ENCODE measurements at regions not wholly inside any gene's neighbourhood (a gene's known extent, or its start where the extent isn't known, plus 50 kb on each side); places are given as distances from the start of the nearest gene placed in this dataset.

DNA sequence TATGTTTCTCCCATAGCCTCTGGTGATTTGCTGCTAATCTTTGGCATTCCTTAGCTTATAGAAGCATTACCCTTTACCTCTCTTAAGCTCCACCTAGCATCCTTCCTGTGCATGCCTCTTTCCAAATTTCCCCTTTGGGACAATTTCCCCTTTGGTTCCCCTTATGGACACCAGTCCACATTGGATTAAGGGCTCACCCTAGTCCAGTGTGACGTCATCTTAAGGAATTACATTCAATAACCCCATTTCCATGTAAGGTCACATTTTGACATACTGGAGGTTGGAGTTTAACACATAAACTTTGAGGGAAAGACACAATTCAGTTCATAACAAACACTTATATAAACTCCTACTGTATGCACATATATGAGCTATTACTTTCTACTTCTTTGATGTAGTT, 916.6 kb downstream of the SLC4A3 start:
- no peak overlapping the region for H3K27ac ChIP-seq (replicated peaks; ENCODE audit: low read length)
- H3K4ac ChIP-seq (ENCODE audit: low read length): no peak overlapping the region
- H3K14ac ChIP-seq (ENCODE audit: low read length): no peak overlapping the region
- H3K23ac ChIP-seq (ENCODE audit: low read depth, low read length, poor library complexity): no peak overlapping the region
- no peak overlapping the region for H2BK5ac ChIP-seq (ENCODE audit: low read length)
- peaks cover 0 to 2% of the 10 kb centered on the region in 2 donors for H3K9me3 ChIP-seq (replicated peaks in 1 of 2; ENCODE audit: control insufficient read depth in 2 of 2, insufficient read depth in 1 of 2, low read depth in 1 of 2, low read length in 2 of 2)
- H4K8ac ChIP-seq (ENCODE audit: low read depth, low read length): no peak overlapping the region
- H2BK15ac ChIP-seq (ENCODE audit: low read length): no peak overlapping the region
- no peak overlapping the region for H4K91ac ChIP-seq (ENCODE audit: low read depth, low read length, poor library complexity)
- no CpG with 5 or more reads among the region's 1 CpG for WGBS, 2 donors (ENCODE audit: extremely low coverage in 2 of 2, insufficient read length in 2 of 2, insufficient replicate concordance in 1 of 2)
- no peak overlapping the region for H3K4me2 ChIP-seq (ENCODE audit: insufficient read depth, low read length, poor library complexity, severe bottlenecking)
- no peak for DNase-seq (ENCODE audit: low spot score)
- H2BK120ac ChIP-seq (ENCODE audit: low read depth, low read length): no peak overlapping the region
- H3K4me3 ChIP-seq (ENCODE audit: low read length in 2 of 2): no peak overlapping the region
- H2BK12ac ChIP-seq (ENCODE audit: low read length): no peak overlapping the region
- H3K9ac ChIP-seq (ENCODE audit: low read depth, low read length, poor library complexity): no peak overlapping the region
- no peak overlapping the region for H2AFZ ChIP-seq (ENCODE audit: low read length)
- no peak overlapping the region for H3K18ac ChIP-seq (ENCODE audit: low read length)
- H3K4me1 ChIP-seq (ENCODE audit: control insufficient read depth in 2 of 2, insufficient read depth in 1 of 2, low read depth in 1 of 2, low read length in 2 of 2): no peaks in the 10 kb centered on the region
- no peaks in the 10 kb centered on the region for H3K79me1 ChIP-seq (ENCODE audit: low read depth, low read length)
- H3K36me3 ChIP-seq (replicated peaks in 1 of 2; ENCODE audit: control insufficient read depth in 2 of 2, insufficient read depth in 2 of 2, low read length in 2 of 2): no peaks in the 10 kb centered on the region
- H2AK5ac ChIP-seq (ENCODE audit: low read depth, low read length): no peak overlapping the region
- H3K27me3 ChIP-seq (ENCODE audit: control insufficient read depth in 3 of 3, insufficient read depth in 3 of 3, low read depth in 1 of 3, low read length in 3 of 3): no peaks in the 10 kb centered on the region

DNA sequence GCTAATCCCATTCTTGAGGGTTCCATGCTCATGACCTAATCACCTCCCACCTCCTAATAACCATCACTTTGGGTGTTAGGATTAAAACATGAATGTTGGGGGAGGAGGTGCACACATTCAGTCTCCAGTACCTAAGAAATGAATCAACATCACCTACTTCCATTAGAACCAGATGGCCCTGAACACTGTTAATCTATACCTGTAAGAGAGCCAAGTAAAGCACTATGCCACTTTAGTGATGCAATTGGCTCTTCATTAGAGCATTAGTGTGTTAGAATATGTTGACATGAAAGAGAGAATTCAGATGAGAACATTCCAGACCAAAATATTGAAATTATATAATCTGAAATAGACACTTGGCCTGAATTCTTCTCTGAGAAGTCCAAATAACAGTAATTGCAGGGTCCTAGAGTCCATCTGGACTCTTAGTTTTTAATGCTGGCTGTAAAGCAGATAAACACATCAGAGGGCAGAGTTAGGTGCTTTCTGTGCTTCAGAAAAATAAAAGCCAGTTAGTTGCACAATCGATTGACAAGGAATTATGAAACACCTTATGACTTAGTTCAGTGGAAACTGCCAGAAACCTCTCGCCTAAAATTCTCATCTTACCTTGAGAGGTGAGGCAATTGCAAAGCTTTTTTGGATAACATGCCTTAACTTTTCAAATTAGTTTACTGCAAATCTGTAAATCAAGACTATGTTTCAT, 923.7 kb downstream of the SLC4A3 start:
- Histone ChIP-seq H2AK5ac (ENCODE audit: low read depth, low read length) (no peak overlapping the region), H4K8ac (ENCODE audit: low read depth, low read length) (no peak overlapping the region), H3K4me1 (ENCODE audit: control insufficient read depth in 2 of 2, insufficient read depth in 1 of 2, low read depth in 1 of 2, low read length in 2 of 2) (no peaks in the 10 kb centered on the region), H2BK5ac (ENCODE audit: low read length) (no peak overlapping the region), H3K79me1 (ENCODE audit: low read depth, low read length) (no peaks in the 10 kb centered on the region), H3K36me3 (replicated peaks in 1 of 2; ENCODE audit: control insufficient read depth in 2 of 2, insufficient read depth in 2 of 2, low read length in 2 of 2) (no peaks in the 10 kb centered on the region), H3K27ac (replicated peaks; ENCODE audit: low read length) (no peak overlapping the region), H3K4ac (ENCODE audit: low read length) (no peak overlapping the region), H3K9ac (ENCODE audit: low read depth, low read length, poor library complexity) (no peak overlapping the region), H3K23ac (ENCODE audit: low read depth, low read length, poor library complexity) (no peak overlapping the region), H2AFZ (ENCODE audit: low read length) (no peak overlapping the region), H3K9me3 (replicated peaks in 1 of 2; ENCODE audit: control insufficient read depth in 2 of 2, insufficient read depth in 1 of 2, low read depth in 1 of 2, low read length in 2 of 2) (no peaks in the 10 kb centered on the region), H3K4me2 (ENCODE audit: insufficient read depth, low read length, poor library complexity, severe bottlenecking) (no peak overlapping the region), H3K18ac (ENCODE audit: low read length) (no peak overlapping the region), H2BK15ac (ENCODE audit: low read length) (no peak overlapping the region), H3K4me3 (ENCODE audit: low read length in 2 of 2) (no peak overlapping the region), H4K91ac (ENCODE audit: low read depth, low read length, poor library complexity) (no peak overlapping the region), H3K27me3 (ENCODE audit: control insufficient read depth in 3 of 3, insufficient read depth in 3 of 3, low read depth in 1 of 3, low read length in 3 of 3) (no peaks in the 10 kb centered on the region), H2BK120ac (ENCODE audit: low read depth, low read length) (no peak overlapping the region), H3K14ac (ENCODE audit: low read length) (no peak overlapping the region), H2BK12ac (ENCODE audit: low read length) (no peak overlapping the region)
- no peak for DNase-seq (ENCODE audit: low spot score)
- no CpG with 5 or more reads among the region's 2 CpGs for WGBS, 2 donors (ENCODE audit: extremely low coverage in 2 of 2, insufficient read length in 2 of 2, insufficient replicate concordance in 1 of 2)

DNA sequence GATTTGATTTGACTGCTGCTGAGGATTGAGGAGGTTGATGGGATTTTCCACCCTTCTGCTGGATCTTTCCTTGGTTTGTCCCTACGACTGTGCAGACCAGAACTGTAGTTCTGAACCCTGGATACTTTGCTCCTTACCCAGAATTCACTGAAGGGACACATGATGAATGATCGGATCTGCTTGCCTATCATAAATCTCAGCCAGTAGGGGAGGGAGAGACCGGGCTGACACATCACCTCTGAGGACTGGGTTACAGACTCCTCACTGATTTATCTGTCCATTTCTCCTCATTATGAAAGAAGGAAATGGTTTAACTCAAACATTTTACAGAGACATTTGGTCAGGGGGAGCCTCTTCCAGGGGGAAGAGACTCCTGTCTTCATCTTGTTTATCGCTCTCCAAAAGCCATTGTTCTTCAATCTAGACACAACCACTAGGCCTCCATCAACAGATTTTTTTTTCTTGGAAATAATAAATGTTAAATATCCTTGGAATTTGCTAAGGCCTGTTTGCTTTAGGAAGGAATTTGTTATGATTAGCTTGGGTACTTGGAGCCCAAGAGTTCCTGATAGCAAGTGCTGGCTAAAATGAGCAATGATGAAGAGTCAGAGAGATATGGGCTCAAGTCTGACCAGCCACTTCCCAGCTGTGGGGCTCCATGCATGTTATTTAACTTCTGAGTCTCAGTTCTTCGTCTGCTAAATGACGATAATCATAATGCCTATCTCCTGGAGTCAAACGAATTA, 925.5 kb downstream of the SLC4A3 start:
- no peak overlapping the region for H2BK5ac ChIP-seq (ENCODE audit: low read length)
- no peak overlapping the region for H2BK12ac ChIP-seq (ENCODE audit: low read length)
- no peak overlapping the region for H2AFZ ChIP-seq (ENCODE audit: low read length)
- H2BK15ac ChIP-seq (ENCODE audit: low read length): no peak overlapping the region
- no peak overlapping the region for H3K18ac ChIP-seq (ENCODE audit: low read length)
- no peaks in the 10 kb centered on the region for H3K27me3 ChIP-seq (ENCODE audit: control insufficient read depth in 3 of 3, insufficient read depth in 3 of 3, low read depth in 1 of 3, low read length in 3 of 3)
- no peak overlapping the region for H3K23ac ChIP-seq (ENCODE audit: low read depth, low read length, poor library complexity)
- no peak overlapping the region for H2BK120ac ChIP-seq (ENCODE audit: low read depth, low read length)
- H3K36me3 ChIP-seq (replicated peaks in 1 of 2; ENCODE audit: control insufficient read depth in 2 of 2, insufficient read depth in 2 of 2, low read length in 2 of 2): no peaks in the 10 kb centered on the region
- no CpG with 5 or more reads among the region's 7 CpGs for WGBS, 2 donors (ENCODE audit: extremely low coverage in 2 of 2, insufficient read length in 2 of 2, insufficient replicate concordance in 1 of 2)
- H3K9ac ChIP-seq (ENCODE audit: low read depth, low read length, poor library complexity): no peak overlapping the region
- no peak overlapping the region for H4K8ac ChIP-seq (ENCODE audit: low read depth, low read length)
- no peak overlapping the region for H3K4ac ChIP-seq (ENCODE audit: low read length)
- no peaks in the 10 kb centered on the region for H3K4me1 ChIP-seq (ENCODE audit: control insufficient read depth in 2 of 2, insufficient read depth in 1 of 2, low read depth in 1 of 2, low read length in 2 of 2)
- H3K79me1 ChIP-seq (ENCODE audit: low read depth, low read length): no peaks in the 10 kb centered on the region
- no peak overlapping the region for H3K4me2 ChIP-seq (ENCODE audit: insufficient read depth, low read length, poor library complexity, severe bottlenecking)
- no peak for DNase-seq (ENCODE audit: low spot score)
- H3K9me3 ChIP-seq (replicated peaks in 1 of 2; ENCODE audit: control insufficient read depth in 2 of 2, insufficient read depth in 1 of 2, low read depth in 1 of 2, low read length in 2 of 2): no peaks in the 10 kb centered on the region
- no peak overlapping the region for H3K4me3 ChIP-seq (ENCODE audit: low read length in 2 of 2)
- H4K91ac ChIP-seq (ENCODE audit: low read depth, low read length, poor library complexity): no peak overlapping the region
- H3K14ac ChIP-seq (ENCODE audit: low read length): no peak overlapping the region
- no peak overlapping the region for H3K27ac ChIP-seq (replicated peaks; ENCODE audit: low read length)
- H2AK5ac ChIP-seq (ENCODE audit: low read depth, low read length): no peak overlapping the region

DNA sequence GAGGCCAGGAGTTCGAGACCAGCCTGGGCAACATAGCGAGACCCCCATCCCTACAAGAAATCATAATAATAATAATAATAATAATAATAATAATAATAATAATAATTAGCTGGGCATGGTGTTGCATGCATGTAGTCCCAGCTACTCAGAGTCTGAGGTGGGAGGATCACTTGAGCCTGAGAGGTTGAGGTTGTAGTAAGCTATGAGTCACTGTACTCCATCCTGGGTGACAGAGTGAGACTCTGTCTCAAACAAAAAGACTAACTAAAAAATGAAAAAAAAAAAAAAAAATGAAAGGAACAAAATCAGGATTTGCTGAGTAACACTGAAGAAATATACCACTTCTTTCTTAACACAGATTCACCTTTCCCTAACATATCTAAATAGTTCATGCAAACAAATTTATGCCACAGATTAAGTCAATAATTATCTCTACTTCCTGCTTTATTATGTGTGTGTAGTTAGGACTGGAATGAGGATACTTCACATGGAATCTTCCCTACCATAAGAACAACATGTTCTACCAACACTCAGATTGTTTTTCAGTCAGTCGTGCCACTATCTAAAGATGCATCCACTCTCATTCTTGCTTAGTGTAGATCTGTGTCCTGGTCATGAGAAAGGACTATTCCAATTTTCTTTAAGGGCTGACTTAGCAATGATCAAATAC, 928.7 kb downstream of the SLC4A3 start:
- Histone ChIP-seq H3K27ac (replicated peaks; ENCODE audit: low read length) (no peak overlapping the region), H3K23ac (ENCODE audit: low read depth, low read length, poor library complexity) (no peak overlapping the region), H3K9me3 (replicated peaks in 1 of 2; ENCODE audit: control insufficient read depth in 2 of 2, insufficient read depth in 1 of 2, low read depth in 1 of 2, low read length in 2 of 2) (no peaks in the 10 kb centered on the region), H3K18ac (ENCODE audit: low read length) (no peak overlapping the region), H3K4ac (ENCODE audit: low read length) (no peak overlapping the region), H2BK15ac (ENCODE audit: low read length) (no peak overlapping the region), H2BK5ac (ENCODE audit: low read length) (no peak overlapping the region), H4K91ac (ENCODE audit: low read depth, low read length, poor library complexity) (no peak overlapping the region), H3K9ac (ENCODE audit: low read depth, low read length, poor library complexity) (no peak overlapping the region), H2BK120ac (ENCODE audit: low read depth, low read length) (no peak overlapping the region), H3K4me3 (ENCODE audit: low read length in 2 of 2) (no peak overlapping the region), H3K14ac (ENCODE audit: low read length) (no peak overlapping the region), H2AK5ac (ENCODE audit: low read depth, low read length) (no peak overlapping the region), H3K36me3 (replicated peaks in 1 of 2; ENCODE audit: control insufficient read depth in 2 of 2, insufficient read depth in 2 of 2, low read length in 2 of 2) (no peaks in the 10 kb centered on the region), H3K4me1 (ENCODE audit: control insufficient read depth in 2 of 2, insufficient read depth in 1 of 2, low read depth in 1 of 2, low read length in 2 of 2) (no peaks in the 10 kb centered on the region), H2BK12ac (ENCODE audit: low read length) (no peak overlapping the region), H3K4me2 (ENCODE audit: insufficient read depth, low read length, poor library complexity, severe bottlenecking) (no peak overlapping the region), H3K79me1 (ENCODE audit: low read depth, low read length) (no peaks in the 10 kb centered on the region), H4K8ac (ENCODE audit: low read depth, low read length) (no peak overlapping the region), H3K27me3 (ENCODE audit: control insufficient read depth in 3 of 3, insufficient read depth in 3 of 3, low read depth in 1 of 3, low read length in 3 of 3) (no peaks in the 10 kb centered on the region), H2AFZ (ENCODE audit: low read length) (no peak overlapping the region)
- DNase-seq (ENCODE audit: low spot score): no peak
- WGBS, 2 donors (ENCODE audit: extremely low coverage in 2 of 2, insufficient read length in 2 of 2, insufficient replicate concordance in 1 of 2): no CpG with 5 or more reads among the region's 3 CpGs

All from neuronal stem cell (in vitro differentiated cells).